ENCODE measurements at regions not wholly inside any gene's neighbourhood (a gene's known extent, or its start where the extent isn't known, plus 50 kb on each side); places are given as distances from the start of the nearest gene placed in this dataset.

GRCh38 chr9:13952906-13953305 lies 361.0 kb downstream of the NFIB start:
- TF ChIP-seq CTCF (IDR thresholded peaks at IDR 0.05; ENCODE audit: low read depth, low read length, missing input control): no peak
- TF ChIP-seq TAF1 (conservative IDR thresholded peaks at IDR 0.05): no peak
- TF ChIP-seq MAX (IDR thresholded peaks at IDR 0.05): no peak
- no peak for TF ChIP-seq RAD21 (IDR thresholded peaks at IDR 0.05)
- no peak for TF ChIP-seq REST (IDR thresholded peaks at IDR 0.05)
- no peak for TF ChIP-seq ZBTB33 (IDR thresholded peaks at IDR 0.05)
- no peak for TF ChIP-seq JUND (IDR thresholded peaks at IDR 0.05)
- TF ChIP-seq YY1 (IDR thresholded peaks at IDR 0.05): no peak
- TF ChIP-seq GABPA (IDR thresholded peaks at IDR 0.05 in 1 of 2, conservative IDR thresholded peaks at IDR 0.05 in 1 of 2): no peak
- no peak for TF ChIP-seq ATF3 (IDR thresholded peaks at IDR 0.05)
- TF ChIP-seq NR2F2 (IDR thresholded peaks at IDR 0.05): no peak
